HG03354 (cell line): ENCODE measurements at regions not wholly inside any gene's neighbourhood (a gene's known extent, or its start where the extent isn't known, plus 50 kb on each side); places are given as distances from the start of the nearest gene placed in this dataset.

ENCODE experiments used
- ATAC-seq: cut with Tn5 transposase; IDR thresholded peaks from one replicate; pipeline ENCODE4 v1.9.1; 2021; ENCODE audit warnings: mild to moderate bottlenecking; ENCODE audit not compliant: unreplicated experiment, poor library complexity, severe bottlenecking

- ATAC-seq = no peak
Observed at GRCh38 chr9:90394871-90395270, 247.8 kb downstream of the DIRAS2 start.

DNA sequence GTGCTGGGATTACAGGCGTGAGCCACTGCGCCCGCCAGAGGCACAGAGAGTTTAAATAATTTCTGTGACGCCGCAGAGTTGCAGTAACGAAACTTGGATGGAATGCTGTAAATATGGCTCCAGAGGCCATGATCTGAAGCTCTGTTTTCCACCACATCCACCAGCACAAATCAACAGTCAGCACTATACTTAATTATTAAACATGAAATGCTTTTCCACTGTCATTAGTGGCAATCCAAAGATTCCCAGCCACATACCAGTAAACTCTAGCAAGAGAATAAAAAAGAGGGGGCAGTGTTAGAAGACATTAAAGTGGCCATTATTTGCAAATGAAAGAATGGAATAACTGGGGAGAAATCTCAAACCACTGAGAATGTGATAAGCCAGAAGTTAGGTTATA lies 242.5 kb downstream of the DIRAS2 start:
- ATAC-seq = no peak

DNA sequence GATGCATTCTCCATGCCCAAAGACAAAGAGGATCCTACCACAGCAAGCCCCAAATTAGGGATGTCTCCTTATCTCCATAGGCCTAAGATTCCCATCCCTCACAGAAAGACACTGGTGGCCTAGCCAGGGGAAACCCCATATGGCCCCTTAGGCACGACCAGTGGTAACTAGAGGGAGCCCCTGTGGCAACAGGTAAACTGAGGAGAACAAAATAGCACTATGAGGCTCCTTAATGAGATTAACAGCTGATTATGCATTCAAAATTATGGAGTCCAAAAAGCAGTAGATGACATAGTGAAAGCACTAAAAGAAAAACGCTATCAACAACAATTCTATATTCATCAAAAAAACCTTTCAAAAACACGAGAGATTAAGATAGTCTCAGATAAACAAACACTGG lies 234.0 kb downstream of the DIRAS2 start:
- no peak for ATAC-seq

- ATAC-seq = no peak
Observed at GRCh38 chr9:90419221-90419851, 223.3 kb downstream of the DIRAS2 start.

DNA sequence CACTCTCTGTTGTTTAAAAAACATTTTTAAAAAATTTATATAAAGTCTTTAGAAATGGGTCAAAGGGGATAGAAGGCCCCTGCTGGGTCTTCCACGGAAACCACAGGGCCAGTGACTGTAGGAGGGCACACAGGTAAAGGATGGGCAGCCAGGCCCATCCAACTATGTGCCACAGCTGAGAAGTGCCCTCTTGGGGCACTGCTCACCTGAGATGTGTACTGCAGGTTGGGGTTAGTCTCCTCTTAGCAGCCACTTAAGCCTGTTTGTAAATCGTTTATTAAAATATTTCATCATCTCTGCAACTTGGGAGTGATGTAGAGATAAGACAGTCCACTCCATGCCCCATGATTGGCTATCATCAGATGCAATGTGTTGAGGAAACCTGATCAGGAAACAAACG lies 222.4 kb downstream of the DIRAS2 start:
- no peak for ATAC-seq

GRCh38 chr9:90420768-90421513 lies 221.7 kb downstream of the DIRAS2 start:
- ATAC-seq = no peak

GRCh38 chr9:90421786-90422185 lies 220.8 kb downstream of the DIRAS2 start:
- no peak for ATAC-seq

GRCh38 chr9:90423661-90424193 lies 218.9 kb downstream of the DIRAS2 start:
- no peak for ATAC-seq

GRCh38 chr9:90428517-90428916 lies 214.1 kb downstream of the DIRAS2 start:
- ATAC-seq = no peak

DNA sequence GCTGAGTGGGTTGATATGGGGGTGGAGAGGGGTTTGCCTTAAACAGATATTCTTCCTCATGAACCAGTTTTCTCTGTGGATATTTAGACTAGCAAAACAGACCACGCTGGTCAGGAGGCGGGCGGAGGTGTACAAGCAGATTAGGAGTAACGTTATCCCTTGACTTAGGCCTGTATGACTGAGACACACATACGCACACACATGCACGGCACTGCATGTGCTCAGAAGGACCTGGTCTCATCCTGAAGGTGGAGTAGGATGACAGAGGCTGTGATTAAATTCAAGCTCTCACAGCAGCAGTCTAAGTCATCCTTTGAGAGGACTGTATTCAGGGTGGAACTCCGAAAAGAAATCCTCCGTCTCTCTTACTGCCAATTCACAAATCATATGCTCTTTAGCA lies 209.7 kb downstream of the DIRAS2 start:
- no peak for ATAC-seq

DNA sequence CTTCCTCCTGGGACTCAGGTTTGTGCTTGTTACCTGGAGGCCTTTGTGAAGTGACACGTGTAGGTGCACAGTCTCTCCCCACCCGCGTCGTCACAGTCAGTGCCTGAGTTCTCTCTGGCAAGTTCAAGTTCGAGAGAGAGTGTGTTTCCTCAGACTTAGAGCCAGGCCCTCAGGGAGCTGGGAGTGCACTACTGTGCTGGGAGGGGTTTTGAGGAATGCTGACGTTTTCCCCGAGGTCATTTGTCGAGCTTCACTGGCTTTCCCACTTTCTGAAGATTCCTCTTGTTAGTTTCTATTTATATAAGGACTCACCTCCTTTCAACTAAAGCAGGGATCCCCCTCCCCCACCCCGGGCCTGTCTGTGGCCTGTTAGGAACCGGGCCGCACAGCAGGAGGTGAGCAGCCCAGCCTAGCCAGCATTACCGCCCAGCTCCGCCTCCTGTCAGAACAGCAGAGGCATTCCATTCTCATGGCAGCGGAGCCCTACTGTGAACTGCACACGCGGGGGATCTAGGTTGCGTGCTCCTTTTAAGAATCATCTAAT lies 209.2 kb downstream of the DIRAS2 start:
- ATAC-seq = no peak

- no peak for ATAC-seq
Observed at GRCh38 chr9:90441814-90442213, 200.8 kb downstream of the DIRAS2 start.

GRCh38 chr9:90442723-90443122 lies 199.9 kb downstream of the DIRAS2 start:
- ATAC-seq = no peak

DNA sequence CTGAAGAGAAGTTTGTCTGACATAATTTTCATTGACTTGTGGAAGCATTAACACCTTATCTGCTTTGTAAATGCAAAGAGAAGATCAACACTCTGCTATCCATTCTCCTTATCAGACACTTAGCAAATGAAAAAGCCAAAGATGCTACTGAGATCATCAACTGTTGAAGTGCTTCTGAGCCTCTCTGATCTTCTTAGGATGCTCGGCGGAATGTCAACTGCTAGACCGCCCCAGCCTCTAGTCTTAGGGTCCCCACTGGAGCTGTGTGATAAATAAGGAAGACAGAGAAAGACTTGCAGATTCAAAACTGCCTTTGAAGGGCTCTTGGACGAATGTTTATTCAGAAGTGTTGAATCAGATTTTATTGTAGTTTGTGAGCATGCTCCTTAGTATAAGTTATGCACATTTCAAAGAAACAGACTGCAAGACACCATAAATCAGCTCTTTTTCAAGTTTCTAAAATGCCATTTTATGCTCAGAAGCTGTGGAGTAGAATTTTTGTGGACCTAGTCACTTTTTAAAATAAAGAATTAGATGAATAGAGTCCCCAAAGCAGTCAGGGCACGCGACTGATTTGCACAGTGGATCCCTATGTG lies 197.9 kb downstream of the DIRAS2 start:
- no peak for ATAC-seq

- no peak for ATAC-seq
Observed at GRCh38 chr9:90445391-90445790, 197.2 kb downstream of the DIRAS2 start.

DNA sequence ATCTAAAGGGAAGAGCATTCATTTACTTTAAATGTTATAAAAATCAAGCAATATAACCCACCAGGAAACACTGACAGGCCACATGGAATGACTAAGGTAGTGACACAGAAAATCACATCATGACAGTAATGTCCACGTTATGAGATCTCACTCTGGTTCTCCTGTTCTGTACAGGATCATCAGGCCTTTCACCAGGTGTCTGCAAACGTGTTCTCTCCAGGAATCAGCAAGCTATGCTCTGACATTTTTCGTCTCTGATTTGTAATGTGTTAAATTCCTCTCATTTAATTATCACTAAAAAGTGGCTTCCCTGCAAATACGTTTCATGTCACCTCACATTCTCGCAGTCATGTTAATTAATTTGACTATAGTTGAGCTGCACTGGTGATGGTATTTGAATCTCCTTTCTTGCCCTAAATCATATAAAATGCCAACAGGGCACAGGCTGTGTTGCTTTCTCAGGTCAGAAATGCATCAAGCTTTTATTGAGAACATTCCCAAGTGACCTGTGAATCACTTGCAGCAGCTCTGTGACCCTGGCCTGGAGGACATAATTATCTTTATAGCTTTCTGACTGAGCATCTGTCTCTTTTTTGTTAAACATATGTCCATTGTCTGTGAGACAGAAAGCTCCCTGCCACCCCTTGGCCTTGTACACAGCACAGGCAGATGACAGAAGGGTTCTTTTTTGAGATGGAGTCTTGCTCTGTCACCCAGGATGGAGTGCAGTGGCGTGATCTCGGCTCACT lies 196.2 kb downstream of the DIRAS2 start:
- ATAC-seq = no peak

GRCh38 chr9:90447773-90448172 lies 194.9 kb downstream of the DIRAS2 start:
- ATAC-seq = no peak

DNA sequence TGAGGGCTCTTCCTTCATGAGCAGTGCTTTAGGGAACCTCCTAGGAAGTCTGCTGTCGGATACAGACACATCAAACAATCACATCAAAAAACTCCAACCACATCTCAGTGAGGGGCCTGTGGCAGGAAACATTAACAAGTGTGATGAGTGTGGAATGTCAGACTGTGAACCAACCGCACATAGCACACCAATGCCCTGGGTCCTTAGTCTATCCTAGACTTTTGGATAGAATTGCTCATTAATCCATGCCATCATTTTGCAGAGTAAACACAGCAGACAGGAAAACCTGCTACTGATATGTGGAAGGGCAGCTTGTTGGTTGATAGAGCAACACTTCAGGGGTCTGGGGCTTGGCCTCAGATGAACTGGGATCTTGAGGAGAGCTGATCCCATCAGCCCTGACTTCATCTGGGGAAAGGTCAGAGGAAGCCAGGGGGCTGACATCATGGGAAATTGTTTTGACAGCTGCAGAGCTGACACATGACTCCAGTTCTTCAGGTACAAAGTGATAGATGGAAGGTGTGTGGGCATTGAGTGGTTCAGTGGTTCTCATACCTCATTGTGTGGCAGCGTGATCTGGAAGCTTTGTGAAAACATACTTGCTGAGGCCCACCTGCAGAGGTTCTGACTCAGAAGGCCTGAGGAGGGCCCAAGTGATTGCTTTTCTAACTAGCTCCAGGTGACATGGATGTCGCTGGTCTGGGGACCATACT lies 193.3 kb downstream of the DIRAS2 start:
- ATAC-seq = no peak

GRCh38 chr9:90451804-90452203 lies 190.8 kb downstream of the DIRAS2 start:
- no peak for ATAC-seq
